Ectodermal cell (in vitro differentiated cells): ENCODE measurements at regions not wholly inside any gene's neighbourhood (a gene's known extent, or its start where the extent isn't known, plus 50 kb on each side); places are given as distances from the start of the nearest gene placed in this dataset.

Experiments
- H3K27ac ChIP-seq: 2 replicates; pipeline ENCODE4 v1.7.0; 2013; ENCODE audit warnings: mild to moderate bottlenecking, low read depth, low read length; ENCODE audit not compliant: insufficient read depth, poor library complexity, severe bottlenecking
- H3K27me3 ChIP-seq: 2 replicates; pipeline ENCODE4 v1.7.0; 2013; ENCODE audit warnings: mild to moderate bottlenecking, low read length; ENCODE audit not compliant: insufficient read depth, control insufficient read depth, poor library complexity, severe bottlenecking
- H3K36me3 ChIP-seq: one replicate; pipeline ENCODE4 v1.7.0; 2013; ENCODE audit warnings: low read length; ENCODE audit not compliant: control insufficient read depth, insufficient read depth
- H3K4me1 ChIP-seq: one replicate; pipeline ENCODE4 v1.7.0; 2013; ENCODE audit warnings: low read length; ENCODE audit not compliant: control insufficient read depth, insufficient read depth
- H3K4me3 ChIP-seq: 2 replicates; pipeline ENCODE4 v1.7.0; 2013; ENCODE audit warnings: low read depth, low read length, control low read depth; ENCODE audit not compliant: insufficient read depth
- H3K9me3 ChIP-seq: 2 replicates; pipeline ENCODE4 v1.7.0; 2013; ENCODE audit warnings: mild to moderate bottlenecking, low read length, moderate library complexity; ENCODE audit not compliant: control insufficient read depth
- WGBS, 2 experiments: methylation state at CpG; one replicate each; pipeline ENCODE4 v1.1.7; 2013; ENCODE audit warnings: missing lambda C conversion rate in 2 of 2; 5-methylcytosine and 5-hydroxymethylcytosine counted together

DNA sequence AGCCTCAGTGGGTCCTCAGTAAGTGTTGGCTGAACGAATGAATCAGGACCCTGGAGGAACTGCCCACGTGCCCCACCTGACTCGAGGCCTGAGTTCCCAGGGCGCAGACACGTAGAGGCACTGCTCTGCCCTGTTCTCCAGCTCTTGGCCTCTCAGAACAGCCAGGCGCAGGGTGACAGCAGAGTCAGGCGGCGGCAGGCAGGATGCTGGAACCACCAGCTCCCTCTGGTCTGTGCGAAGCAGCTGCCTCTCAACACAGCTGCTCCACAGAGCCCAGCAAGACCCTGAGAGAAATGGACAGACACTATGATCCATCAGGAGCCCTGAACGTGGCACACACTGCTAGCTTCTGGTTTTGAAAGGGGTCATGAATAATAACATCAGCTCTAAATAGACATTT lies 53.1 kb upstream of the BCO1 start:
- H3K4me3 ChIP-seq: no peak overlapping the region
- 91% methylated on average over 9 to 10 of the region's 10 CpGs for WGBS, 2 experiments
- H3K9me3 ChIP-seq: no peaks in the 10 kb centered on the region
- no peaks in the 10 kb centered on the region for H3K36me3 ChIP-seq
- H3K4me1 ChIP-seq: no peaks in the 10 kb centered on the region
- H3K27ac ChIP-seq: no peak overlapping the region
- no peaks in the 10 kb centered on the region for H3K27me3 ChIP-seq

DNA sequence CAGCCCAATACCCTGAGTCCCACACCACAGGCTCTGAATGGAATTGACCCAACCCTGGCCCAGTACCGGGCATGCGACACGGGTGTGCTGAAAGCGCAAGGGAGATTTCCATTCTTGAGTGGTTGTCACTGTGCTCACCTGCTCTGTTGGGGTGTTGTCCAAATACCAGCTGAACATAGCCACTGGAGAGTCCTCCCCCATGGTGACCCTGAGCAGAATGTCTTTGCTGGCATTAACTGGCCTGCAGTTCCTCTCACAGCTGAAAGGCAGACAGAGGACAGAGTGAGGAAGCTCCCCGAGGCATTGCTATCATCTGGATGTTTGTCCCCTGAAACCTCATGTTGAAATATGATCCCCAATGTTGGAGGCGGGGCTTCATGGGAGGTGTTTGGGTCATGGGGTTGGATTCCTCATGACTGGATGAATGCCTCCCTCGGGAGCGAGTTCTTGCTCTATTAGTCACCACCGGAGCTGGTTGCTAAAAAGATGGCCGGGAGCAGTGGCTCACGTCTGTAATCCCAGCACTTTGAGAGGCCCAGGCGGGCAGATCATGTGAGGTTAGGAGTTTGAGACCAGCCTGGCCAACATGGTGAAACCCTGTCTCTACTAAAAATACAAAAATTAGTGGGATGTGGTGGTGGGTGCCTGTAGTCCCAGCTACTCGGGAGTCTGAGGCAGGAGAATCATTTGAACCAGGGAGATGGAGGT lies 57.3 kb upstream of the BCO1 start:
- Histone ChIP-seq H3K4me1 (no peaks in the 10 kb centered on the region), H3K36me3 (no peaks in the 10 kb centered on the region), H3K4me3 (peak overlapping the region; percentile 22), H3K27me3 (no peaks in the 10 kb centered on the region), H3K9me3 (no peaks in the 10 kb centered on the region), H3K27ac (peak overlapping the region; percentile 38)
- WGBS, 2 experiments: 26 to 28% methylated on average over 13 of the region's 13 CpGs

DNA sequence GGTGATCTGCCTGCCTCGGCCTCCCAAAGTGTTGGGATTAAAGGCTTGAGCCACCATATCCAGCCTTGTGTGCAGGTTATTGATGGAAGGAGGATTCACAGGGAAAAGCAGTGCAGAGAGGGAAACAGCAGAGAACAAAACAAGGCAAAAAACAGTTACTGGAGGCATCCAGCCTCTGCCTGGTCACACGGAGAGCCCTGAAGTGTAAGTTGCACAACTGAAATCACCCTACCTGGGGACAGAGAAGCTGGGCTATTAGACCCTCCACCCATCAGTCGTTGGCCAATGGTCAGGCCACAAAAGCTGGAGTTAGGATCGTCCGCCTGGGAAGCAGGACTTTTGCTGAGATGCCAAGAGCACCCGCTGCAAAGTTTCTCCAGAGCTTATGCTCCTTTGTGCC lies 57.9 kb upstream of the BCO1 start:
- H3K27me3 ChIP-seq: no peaks in the 10 kb centered on the region
- H3K4me1 ChIP-seq: no peaks in the 10 kb centered on the region
- no peaks in the 10 kb centered on the region for H3K9me3 ChIP-seq
- H3K36me3 ChIP-seq: no peaks in the 10 kb centered on the region
- H3K4me3 ChIP-seq: peak overlapping the region; percentile 22
- peak overlapping the region; percentile 38 for H3K27ac ChIP-seq
- WGBS, 2 experiments: 71 to 72% methylated on average over 6 of the region's 6 CpGs

DNA sequence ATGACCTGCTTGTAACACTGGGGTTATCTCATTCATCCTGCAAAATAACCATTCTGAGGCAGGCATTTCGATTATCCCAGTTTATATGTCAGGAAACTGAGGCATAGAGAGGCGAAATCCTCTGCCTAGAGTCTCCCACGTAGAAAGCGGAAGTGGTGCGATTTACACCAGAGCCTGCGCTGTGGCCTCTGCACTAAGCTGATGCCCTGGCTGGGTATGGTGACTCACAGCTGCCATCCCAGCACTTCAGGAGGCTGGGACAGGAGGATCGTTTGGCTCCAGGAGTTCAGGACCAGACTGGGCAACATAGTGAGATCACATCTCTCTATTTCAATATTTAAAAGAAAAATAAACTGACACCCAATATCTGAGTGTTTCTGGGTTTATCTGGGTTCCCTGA lies 59.3 kb upstream of the BCO1 start:
- no peaks in the 10 kb centered on the region for H3K36me3 ChIP-seq
- no peak overlapping the region for H3K27ac ChIP-seq
- no peak overlapping the region for H3K4me3 ChIP-seq
- no peaks in the 10 kb centered on the region for H3K4me1 ChIP-seq
- no peaks in the 10 kb centered on the region for H3K9me3 ChIP-seq
- 94 to 96% methylated on average over 7 of the region's 7 CpGs for WGBS, 2 experiments
- H3K27me3 ChIP-seq: no peaks in the 10 kb centered on the region

DNA sequence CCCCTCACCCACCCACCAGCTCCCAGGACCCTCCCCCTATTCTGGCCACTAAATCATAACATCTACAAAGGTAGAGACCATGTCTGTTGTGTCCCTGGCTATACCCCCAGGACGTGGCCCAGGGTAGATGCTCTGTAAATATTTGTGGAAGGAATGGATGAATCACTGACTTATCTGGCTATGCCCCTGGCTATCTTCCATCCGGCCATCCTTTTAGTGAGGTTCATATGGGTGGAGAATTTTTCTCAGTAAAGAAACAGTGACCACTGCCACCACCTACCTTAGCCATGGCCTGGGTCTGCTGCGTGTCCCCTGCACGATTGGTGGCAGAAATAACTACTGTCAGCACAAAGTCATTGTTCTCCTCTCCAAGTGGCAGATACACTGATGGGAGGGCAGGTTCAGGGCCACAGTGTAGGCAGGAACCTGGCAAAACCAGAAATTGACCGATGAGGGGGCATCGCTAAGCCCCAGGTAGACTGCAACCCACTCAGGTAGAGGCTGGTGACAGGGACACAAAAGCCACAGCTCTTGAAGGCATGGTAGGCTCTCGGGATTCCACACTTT lies 63.1 kb upstream of the BCO1 start:
- no peaks in the 10 kb centered on the region for H3K36me3 ChIP-seq
- 94 to 95% methylated on average over 7 of the region's 7 CpGs for WGBS, 2 experiments
- no peaks in the 10 kb centered on the region for H3K9me3 ChIP-seq
- H3K27me3 ChIP-seq: no peaks in the 10 kb centered on the region
- H3K27ac ChIP-seq: no peak overlapping the region
- H3K4me3 ChIP-seq: no peak overlapping the region
- no peaks in the 10 kb centered on the region for H3K4me1 ChIP-seq

DNA sequence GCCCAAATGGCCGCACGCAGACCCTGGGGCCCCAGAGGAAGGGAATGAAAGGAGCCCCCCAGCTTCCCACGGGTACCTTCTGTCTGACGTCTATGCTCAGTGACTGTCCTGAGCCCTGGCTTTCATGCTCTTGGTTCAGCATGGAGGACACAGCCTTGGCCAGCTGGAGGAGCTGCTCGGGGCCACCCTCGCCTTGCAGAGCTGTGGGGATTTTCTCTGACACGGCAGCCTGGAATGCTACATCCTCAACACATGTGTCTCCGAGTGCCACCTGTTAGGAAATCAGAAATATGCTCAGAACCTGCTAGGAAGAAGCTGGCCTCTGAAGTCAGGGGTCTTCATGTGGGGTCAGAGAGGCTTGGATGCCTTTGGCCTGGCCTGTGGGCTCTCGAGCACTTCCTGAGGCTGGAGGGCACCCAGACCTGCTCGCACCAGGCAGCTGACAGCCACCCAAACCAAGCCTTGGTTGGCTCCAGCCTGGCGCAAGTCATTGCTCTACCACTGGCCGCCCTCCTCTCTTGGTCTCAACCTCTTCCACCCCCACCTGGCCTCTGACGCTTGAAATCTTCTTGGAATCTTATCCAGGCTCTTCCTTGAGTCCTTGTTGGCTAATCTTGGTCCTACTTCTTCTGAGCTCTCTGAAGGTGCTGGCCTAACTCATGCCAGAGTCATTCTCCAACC lies 63.7 kb upstream of the BCO1 start:
- 93 to 94% methylated on average over 13 of the region's 13 CpGs for WGBS, 2 experiments
- Histone ChIP-seq H3K27me3 (no peaks in the 10 kb centered on the region), H3K9me3 (no peaks in the 10 kb centered on the region), H3K4me1 (no peaks in the 10 kb centered on the region), H3K4me3 (no peak overlapping the region), H3K36me3 (no peaks in the 10 kb centered on the region), H3K27ac (no peak overlapping the region)

DNA sequence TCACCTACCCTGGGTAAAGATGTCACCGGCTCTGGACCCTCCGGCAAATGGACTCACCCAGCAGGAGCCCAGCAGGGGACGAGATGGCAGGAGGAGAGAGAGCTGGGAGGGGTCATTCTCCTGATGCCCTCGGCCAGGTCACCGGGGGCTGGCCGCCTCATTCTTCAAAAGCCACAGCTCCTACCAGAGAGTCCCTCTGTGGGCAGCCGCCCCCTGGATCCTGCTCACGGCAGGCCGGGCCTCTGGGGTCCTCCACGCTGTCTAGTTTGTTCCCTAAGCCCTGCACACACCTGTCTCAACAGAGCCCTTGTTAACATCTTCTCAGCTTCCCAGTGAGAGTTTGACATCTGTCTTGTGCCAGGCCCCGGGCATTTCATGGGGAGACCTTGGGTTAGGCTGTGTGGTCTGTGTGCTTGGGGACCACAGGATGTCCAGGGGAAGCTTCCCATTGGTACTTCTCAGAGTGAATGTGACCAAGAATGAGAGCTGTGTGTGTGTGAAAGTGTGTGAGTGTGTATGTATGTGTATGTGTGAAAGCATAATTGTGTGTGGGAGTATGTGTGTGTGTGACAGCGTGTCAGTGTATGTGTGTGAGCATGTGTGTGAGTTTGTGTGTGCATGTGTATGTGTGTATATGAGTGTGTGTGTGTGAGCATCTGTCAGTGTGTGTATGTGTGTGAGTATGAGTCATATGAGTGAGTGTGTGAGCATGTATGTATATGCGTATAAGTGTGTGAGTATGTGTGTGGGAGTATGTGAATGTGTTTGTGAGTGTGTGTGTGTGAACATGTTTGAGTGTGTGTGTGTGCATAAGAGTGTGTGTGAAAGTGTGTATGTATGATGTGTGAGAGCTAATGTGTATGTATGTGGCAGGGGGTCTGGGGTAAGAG lies 65.5 kb upstream of the BCO1 start:
- 78 to 81% methylated on average over 13 of the region's 13 CpGs for WGBS, 2 experiments
- Histone ChIP-seq H3K36me3 (no peaks in the 10 kb centered on the region), H3K27me3 (no peaks in the 10 kb centered on the region), H3K27ac (no peak overlapping the region), H3K4me3 (no peak overlapping the region), H3K9me3 (no peaks in the 10 kb centered on the region), H3K4me1 (no peaks in the 10 kb centered on the region)

DNA sequence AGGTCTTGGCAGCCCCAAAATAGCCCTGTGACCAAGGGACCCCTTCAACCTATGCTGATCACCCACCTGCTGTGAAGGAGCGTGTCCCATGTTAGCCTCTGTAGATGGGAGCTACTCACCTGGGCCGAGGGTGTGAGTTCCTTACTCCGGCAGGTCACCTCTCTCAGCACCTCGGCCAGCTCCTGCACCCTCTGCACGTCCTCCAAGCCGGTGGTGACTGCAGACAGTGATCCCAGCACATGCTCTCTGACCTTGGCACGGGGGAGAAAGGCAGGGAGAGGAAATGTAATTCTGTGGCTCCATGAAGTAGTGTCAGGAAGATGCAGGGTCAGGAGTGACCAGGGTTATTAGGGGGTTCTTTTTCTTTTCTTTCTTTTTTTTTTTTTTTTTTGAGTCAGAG lies 67.7 kb upstream of the BCO1 start:
- 57 to 62% methylated on average over 7 of the region's 7 CpGs for WGBS, 2 experiments
- Histone ChIP-seq H3K4me1 (no peaks in the 10 kb centered on the region), H3K27ac (no peak overlapping the region), H3K9me3 (no peaks in the 10 kb centered on the region), H3K27me3 (no peaks in the 10 kb centered on the region), H3K36me3 (no peaks in the 10 kb centered on the region), H3K4me3 (no peak overlapping the region)

DNA sequence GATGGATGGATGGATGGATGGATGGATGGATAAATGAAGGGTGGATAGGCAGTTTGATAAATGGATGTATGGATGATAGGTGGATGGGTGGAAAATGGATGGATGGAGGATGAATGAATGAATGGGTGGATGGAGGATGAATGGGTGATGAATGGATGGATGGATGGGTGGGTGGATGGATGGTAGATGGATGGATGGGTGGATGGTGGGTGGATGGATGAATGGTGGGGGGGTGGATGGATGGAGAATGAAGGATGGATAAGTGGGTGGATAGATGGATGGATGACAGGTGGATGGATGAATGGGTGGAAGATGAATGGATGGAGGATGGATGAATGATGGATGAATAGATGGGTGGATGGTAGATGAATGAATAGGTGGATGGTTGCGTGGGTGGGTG lies 70.1 kb upstream of the BCO1 start:
- 91 to 97% methylated on average over 1 of the region's 1 CpG for WGBS, 2 experiments

DNA sequence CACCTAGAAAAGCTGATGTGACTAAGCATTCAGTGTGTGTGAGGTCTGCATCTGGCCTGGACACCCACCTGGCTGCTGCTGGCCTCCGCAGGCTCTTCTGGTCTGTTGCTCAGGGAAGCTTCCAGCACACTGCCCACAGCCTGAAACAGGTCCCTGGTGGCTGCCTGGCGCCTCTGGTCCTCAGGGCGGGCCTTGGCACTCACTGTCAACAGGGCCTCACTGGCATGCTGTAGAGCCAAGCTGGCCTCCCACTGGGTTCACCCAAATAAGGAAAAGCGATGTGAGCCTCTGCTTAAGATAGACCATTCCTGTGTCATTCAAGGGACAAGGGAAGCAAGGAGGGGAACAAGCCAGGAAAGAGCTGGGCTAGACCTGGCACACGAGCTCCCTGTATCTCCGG lies 70.6 kb upstream of the BCO1 start:
- no peaks in the 10 kb centered on the region for H3K4me1 ChIP-seq
- no peaks in the 10 kb centered on the region for H3K36me3 ChIP-seq
- no peak overlapping the region for H3K27ac ChIP-seq
- 71 to 73% methylated on average over 6 of the region's 6 CpGs for WGBS, 2 experiments
- H3K27me3 ChIP-seq: no peaks in the 10 kb centered on the region
- H3K4me3 ChIP-seq: no peak overlapping the region
- no peaks in the 10 kb centered on the region for H3K9me3 ChIP-seq

More for the DNA sequence above, 70.1 kb upstream of the BCO1 start:
- no peak overlapping the region for H3K4me3 ChIP-seq
- H3K4me1 ChIP-seq: no peaks in the 10 kb centered on the region
- no peak overlapping the region for H3K27ac ChIP-seq
- H3K9me3 ChIP-seq: no peaks in the 10 kb centered on the region
- no peaks in the 10 kb centered on the region for H3K27me3 ChIP-seq
- no peaks in the 10 kb centered on the region for H3K36me3 ChIP-seq
